Ascending aorta (tissue), 2 donors: ENCODE measurements at regions not wholly inside any gene's neighbourhood (a gene's known extent, or its start where the extent isn't known, plus 50 kb on each side); places are given as distances from the start of the nearest gene placed in this dataset.

Experiments
- DNase-seq, 2 donors: peaks; one replicate each; pipeline ENCODE4 v3.0.0-alpha.2; 2019; ENCODE audit warnings: low spot score in 2 of 2
- H3K27ac ChIP-seq, 2 donors: fragments of 200-600 bp; sonication (generic); one replicate each; pipeline ENCODE4 v1.5.1; 2016 to 2017; ENCODE audit warnings: mild to moderate bottlenecking in 1 of 2
- H3K27me3 ChIP-seq: fragments of 200-600 bp; sonication (generic); one replicate; pipeline ENCODE4 v1.5.1; 2017
- H3K36me3 ChIP-seq, 2 donors: fragments of 200-600 bp; sonication (generic); one replicate each; pipeline ENCODE4 v1.5.1; 2016
- H3K4me1 ChIP-seq, 2 donors: fragments of 200-600 bp; sonication (generic); one replicate each; pipeline ENCODE4 v1.5.1; 2016 to 2017; ENCODE audit warnings: mild to moderate bottlenecking in 1 of 2
- H3K4me3 ChIP-seq, 2 donors: fragments of 200-600 bp; sonication (generic); one replicate each; pipeline ENCODE4 v1.5.1; 2016 to 2017; ENCODE audit warnings: mild to moderate bottlenecking in 1 of 2
- H3K9me3 ChIP-seq, 2 donors: fragments of 200-600 bp; sonication (generic); one replicate each; pipeline ENCODE4 v1.5.1; 2016
- intact Hi-C: fragments of 100-400 bp; cut with DNase I; formaldehyde crosslinking; loops from one replicate; pipeline ENCODE4 v1.15.1; 2023
- TF ChIP-seq, protein P1 (sequence below), 3 experiments: fragments of 200-600 bp in 2 of 3; fragments of 450-650 bp in 1 of 3; sonication (generic) in 2 of 3; IDR thresholded peaks; one replicate each; pipeline ENCODE4 v1.5.1; 2016 to 2019; ENCODE audit warnings: antibody characterized with exemption in 3 of 3, mild to moderate bottlenecking in 1 of 3, moderate library complexity in 1 of 3

DNA sequence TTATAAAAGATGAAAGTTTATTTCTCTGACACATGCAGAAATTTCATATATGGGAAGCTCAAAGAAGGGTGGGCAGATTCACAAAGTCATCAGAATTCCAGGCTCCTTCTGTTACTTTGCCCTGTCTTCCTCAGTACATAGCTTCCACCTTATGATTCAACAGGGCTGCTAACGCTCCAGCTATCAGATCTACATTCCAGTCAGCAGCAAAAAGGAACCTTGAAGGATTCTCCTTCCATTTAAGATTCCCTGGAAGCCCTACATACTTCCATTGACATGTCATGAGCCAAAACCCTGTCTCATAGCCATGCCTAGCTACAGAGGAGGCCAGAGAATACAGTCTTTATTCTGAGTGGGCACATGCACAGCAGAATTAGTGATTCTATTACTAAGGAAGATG, 103.3 kb downstream of the NCR2 start:
- no peaks in the 10 kb centered on the region for H3K9me3 ChIP-seq
- H3K27ac ChIP-seq = no peak overlapping the region
- H3K4me1 ChIP-seq = peaks cover 0 to 8% of the 10 kb centered on the region in 2 donors
- TF ChIP-seq, protein P1, sequence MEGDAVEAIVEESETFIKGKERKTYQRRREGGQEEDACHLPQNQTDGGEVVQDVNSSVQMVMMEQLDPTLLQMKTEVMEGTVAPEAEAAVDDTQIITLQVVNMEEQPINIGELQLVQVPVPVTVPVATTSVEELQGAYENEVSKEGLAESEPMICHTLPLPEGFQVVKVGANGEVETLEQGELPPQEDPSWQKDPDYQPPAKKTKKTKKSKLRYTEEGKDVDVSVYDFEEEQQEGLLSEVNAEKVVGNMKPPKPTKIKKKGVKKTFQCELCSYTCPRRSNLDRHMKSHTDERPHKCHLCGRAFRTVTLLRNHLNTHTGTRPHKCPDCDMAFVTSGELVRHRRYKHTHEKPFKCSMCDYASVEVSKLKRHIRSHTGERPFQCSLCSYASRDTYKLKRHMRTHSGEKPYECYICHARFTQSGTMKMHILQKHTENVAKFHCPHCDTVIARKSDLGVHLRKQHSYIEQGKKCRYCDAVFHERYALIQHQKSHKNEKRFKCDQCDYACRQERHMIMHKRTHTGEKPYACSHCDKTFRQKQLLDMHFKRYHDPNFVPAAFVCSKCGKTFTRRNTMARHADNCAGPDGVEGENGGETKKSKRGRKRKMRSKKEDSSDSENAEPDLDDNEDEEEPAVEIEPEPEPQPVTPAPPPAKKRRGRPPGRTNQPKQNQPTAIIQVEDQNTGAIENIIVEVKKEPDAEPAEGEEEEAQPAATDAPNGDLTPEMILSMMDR (IDR thresholded peaks at IDR 0.05) = no peak
- no peaks in the 10 kb centered on the region for H3K27me3 ChIP-seq
- no peaks in the 10 kb centered on the region for H3K36me3 ChIP-seq
- intact Hi-C loops = no loop called here
- DNase-seq = no peak
- no peak overlapping the region for H3K4me3 ChIP-seq

DNA sequence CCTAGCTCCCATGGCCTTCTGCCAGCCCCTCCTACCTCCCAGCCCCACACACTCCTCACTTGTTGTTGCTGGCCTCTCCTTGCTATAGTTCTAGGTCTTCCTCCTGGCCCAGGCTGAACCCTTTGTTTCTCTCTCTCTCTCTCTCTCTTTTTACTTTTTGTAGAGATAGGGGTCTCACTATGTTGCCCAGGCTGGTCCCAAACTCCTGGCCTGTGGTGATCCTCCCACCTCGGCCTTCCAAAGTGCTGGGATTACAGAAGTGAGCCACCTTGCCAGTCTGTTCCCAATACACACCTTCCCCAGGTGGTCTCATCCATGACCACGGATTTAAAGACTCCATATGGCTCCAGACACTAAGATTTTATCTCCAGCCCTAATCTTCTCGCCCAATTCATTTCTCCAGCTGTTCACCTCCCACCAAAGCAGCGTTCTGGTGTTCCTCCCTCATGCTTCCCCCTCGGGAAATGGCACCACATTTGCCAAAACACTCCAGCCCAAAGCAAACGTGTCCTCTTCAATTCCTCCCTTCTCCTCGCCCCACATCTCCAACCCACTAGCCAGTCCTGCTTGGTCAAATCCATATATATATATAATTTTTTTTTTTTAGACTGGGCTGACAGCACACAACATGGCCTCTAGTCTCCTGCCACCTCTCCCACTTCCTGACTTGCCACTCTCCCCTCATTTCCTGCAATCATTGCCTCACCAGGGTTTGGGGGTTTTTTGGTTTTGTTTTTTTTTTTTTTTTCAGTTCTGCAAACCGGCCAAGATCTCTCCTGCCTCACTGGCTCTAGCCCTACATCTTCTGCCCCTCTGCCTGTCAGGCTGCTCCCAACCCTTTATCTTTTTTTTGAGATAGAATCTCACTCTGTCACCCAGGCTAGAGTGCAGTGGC, 104.4 kb downstream of the NCR2 start:
- TF ChIP-seq, protein P1 (IDR thresholded peaks at IDR 0.05) = no peak
- intact Hi-C loops = no loop called here
- H3K36me3 ChIP-seq = no peaks in the 10 kb centered on the region
- DNase-seq = no peak
- H3K4me3 ChIP-seq = no peak overlapping the region
- no peak overlapping the region for H3K27ac ChIP-seq
- H3K27me3 ChIP-seq = no peaks in the 10 kb centered on the region
- H3K9me3 ChIP-seq = no peaks in the 10 kb centered on the region
- peaks cover 0 to 8% of the 10 kb centered on the region in 2 donors for H3K4me1 ChIP-seq

DNA sequence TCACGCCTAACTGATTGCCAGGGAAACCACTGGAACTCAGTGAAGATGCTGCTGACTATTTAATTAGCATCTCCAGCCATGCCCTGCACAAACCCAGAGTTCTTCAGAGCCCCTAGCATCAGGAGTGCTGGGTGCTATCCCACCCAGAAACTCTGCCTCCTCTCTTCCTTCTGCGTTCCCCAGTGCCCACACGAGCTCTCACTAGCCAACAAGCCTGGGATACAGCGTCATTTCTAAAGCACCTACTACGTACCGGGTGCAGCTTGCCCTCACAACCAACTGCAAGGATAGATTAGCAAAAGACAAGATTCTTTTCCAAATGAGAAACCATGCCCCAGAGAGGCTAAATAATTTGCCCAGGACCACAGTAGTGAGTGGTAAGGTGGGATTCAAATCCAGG, 105.2 kb upstream of the FOXP4 start:
- Histone ChIP-seq H3K9me3 (no peaks in the 10 kb centered on the region), H3K36me3 (no peaks in the 10 kb centered on the region), H3K27ac (no peak overlapping the region), H3K4me3 (no peak overlapping the region), H3K4me1 (peaks cover 0 to 8% of the 10 kb centered on the region in 2 donors), H3K27me3 (no peaks in the 10 kb centered on the region)
- intact Hi-C loops = no loop called here
- no peak for DNase-seq
- TF ChIP-seq, protein P1 (IDR thresholded peaks at IDR 0.05) = no peak

DNA sequence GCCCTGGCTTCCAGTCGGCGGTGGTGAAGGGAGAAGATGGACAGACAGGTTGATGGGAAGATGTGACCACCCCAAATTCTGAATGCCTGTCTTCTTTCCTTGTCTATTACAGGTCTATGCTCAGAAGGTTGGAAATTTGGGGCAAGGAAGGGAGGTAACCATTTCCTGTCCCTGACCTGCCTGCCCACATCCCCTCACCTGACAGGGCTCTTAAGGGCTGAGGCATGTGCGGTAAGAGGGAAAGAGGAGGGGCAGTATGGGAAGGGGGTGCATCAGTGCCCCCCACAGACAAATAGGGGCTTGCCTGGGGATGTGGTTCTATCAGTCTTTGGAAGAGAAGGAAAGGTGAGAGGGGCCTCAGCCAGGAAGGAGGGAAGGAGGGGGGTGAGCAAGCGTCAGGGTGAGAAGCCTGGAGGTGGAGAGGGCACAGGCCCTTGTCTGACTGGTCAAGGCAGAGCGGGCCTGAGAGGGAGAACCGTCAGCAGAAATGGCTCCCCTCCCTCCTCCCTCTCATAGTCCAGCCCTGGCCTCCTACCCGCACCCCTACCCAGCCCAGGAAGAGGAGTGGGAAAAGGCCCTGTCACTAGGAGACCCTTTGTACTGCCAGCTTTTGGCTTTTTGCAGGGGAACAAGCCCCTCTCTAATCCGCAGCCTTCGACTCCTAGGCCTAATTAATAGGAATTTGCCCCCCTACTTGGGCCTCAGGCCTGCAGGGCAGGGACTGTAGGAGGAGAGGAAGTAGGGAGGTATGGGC, 104.4 kb upstream of the FOXP4 start:
- TF ChIP-seq, protein P1 (IDR thresholded peaks at IDR 0.05) = no peak

DNA sequence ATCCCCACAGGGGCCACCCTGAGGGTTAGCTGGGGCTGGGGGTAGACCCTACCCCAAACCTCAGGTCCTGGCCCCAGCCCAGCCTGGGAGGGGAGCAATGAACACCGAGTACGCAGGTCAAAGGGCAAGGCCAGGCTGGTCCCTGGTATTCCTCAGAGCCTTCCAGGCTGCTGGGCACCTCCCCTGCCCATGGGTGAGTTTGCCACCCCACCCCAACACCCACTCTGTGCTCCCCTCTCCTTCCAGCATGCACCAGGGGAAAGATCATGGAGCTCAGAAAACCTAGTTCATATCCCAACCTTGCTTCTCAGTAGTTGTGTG, 103.9 kb upstream of the FOXP4 start:
- Histone ChIP-seq H3K36me3 (no peaks in the 10 kb centered on the region), H3K27me3 (no peaks in the 10 kb centered on the region), H3K27ac (no peak overlapping the region), H3K4me3 (no peak overlapping the region), H3K9me3 (no peaks in the 10 kb centered on the region), H3K4me1 (peaks cover 0 to 8% of the 10 kb centered on the region in 2 donors)
- no peak for DNase-seq
- TF ChIP-seq, protein P1 (IDR thresholded peaks at IDR 0.05) = no peak
- intact Hi-C loops = no loop called here

More for the DNA sequence above, 104.4 kb upstream of the FOXP4 start:
- Histone ChIP-seq H3K36me3 (no peaks in the 10 kb centered on the region), H3K4me1 (peaks cover 0 to 8% of the 10 kb centered on the region in 2 donors), H3K27me3 (no peaks in the 10 kb centered on the region), H3K9me3 (no peaks in the 10 kb centered on the region), H3K27ac (no peak overlapping the region), H3K4me3 (no peak overlapping the region)
- no peak for DNase-seq
- intact Hi-C loops = no loop called here
